ENCODE measurements at regions not wholly inside any gene's neighbourhood (a gene's known extent, or its start where the extent isn't known, plus 50 kb on each side); places are given as distances from the start of the nearest gene placed in this dataset.

DNA sequence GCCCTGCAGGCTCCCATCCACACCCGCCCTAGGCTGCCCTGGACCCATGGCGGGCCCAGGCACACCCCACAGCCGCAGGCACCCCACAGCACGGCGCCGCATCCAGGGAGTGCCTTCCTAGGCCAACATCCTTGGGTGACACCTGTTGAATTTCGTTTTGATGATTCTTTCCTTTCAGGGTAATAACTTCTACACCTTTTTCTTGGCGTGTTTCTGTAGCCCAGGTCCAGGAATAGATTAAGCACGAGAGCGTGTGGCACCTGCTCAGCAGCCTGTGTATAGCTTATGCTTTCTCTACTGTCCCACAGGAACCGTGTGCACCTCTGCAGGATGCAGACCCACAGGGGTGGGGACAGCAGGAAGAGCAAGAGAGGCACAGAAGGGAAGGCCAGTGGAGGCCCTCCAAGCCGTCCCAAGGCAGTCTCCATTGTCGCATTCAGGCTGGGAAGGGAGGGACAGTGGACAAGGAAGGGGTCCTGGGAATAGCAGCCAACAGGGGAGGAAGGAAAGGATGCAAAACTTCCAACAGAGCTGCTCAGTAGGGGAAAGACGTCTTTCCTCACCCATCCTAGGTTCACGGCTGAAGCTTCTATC lies 118.1 kb upstream of the AFDN start:
- Histone ChIP-seq H3K36me3 (replicated peaks in 1 of 2; ENCODE audit: control insufficient read depth in 1 of 2, insufficient read depth in 2 of 2, low read length in 2 of 2) (no peaks in the 10 kb centered on the region), H2AFZ (ENCODE audit: low read length) (no peak overlapping the region), H3K4me2 (ENCODE audit: low read depth, low read length) (no peak overlapping the region), H3K79me2 (ENCODE audit: insufficient read depth, low read length) (no peaks in the 10 kb centered on the region), H3K9me3 (ENCODE audit: low read length) (no peaks in the 10 kb centered on the region), H3K4me1 (ENCODE audit: insufficient read depth, low read length) (peaks cover 57% of the 10 kb centered on the region), H3K27ac (ENCODE audit: extremely low read length, insufficient read depth, low read length) (no peak overlapping the region), H3K27me3 (ENCODE audit: control insufficient read depth in 1 of 2, insufficient read depth in 2 of 2, low read length in 2 of 2) (peaks cover 0 to 2% of the 10 kb centered on the region in 2 experiments; a peak in 1 of 5 replicates), H4K20me1 (ENCODE audit: insufficient read depth, low read length) (no peaks in the 10 kb centered on the region), H3K4me3 (replicated peaks in 1 of 3; ENCODE audit: insufficient read depth in 1 of 3, low read depth in 2 of 3, low read length in 3 of 3) (no peak overlapping the region), H3K9ac (ENCODE audit: insufficient read depth, low read depth, low read length) (no peak overlapping the region)
- ChIA-PET POLR2A (no interaction called here), CTCF (ENCODE audit: low intra/inter-chr PET ratio, low total read pairs) (no interaction called here)
- ATAC-seq (peak; percentile 17; the same call in 1 of the 3 replicates), FAIRE-seq (no peak), DNase-seq (ENCODE audit: low spot score) (no peak)
- in situ Hi-C loops (cut with HindIII; ENCODE audit: extremely low pct_ligation_motif_present, low pct_unique_long_range_greater_than_20kb), result no loop called here
- no TSS peak for BruUV-seq (replicated peaks)
- WGBS (ENCODE audit: low lambda C conversion rate), result 69% methylated on average over 13 of the region's 15 CpGs
- intact Hi-C loops (cut with micrococcal nuclease; ENCODE audit: unreplicated experiment), result no loop called here
- no peak for TF ChIP-seq ETV5 (CRISPR knock-in tag; IDR thresholded peaks at IDR 0.05; ENCODE audit: borderline replicate concordance)
- TF ChIP-seq ATAD3A (CRISPR knock-in tag; IDR thresholded peaks at IDR 0.05), result no peak
- no peak for TF ChIP-seq HNF4A (CRISPR knock-in tag; IDR thresholded peaks at IDR 0.05)
- TF ChIP-seq MED1 (CRISPR knock-in tag; IDR thresholded peaks at IDR 0.05), result no peak

GRCh38 chr6:167709196-167709595 lies 117.5 kb upstream of the AFDN start:
- intact Hi-C loops (cut with micrococcal nuclease; ENCODE audit: unreplicated experiment) (no loop called here), in situ Hi-C loops (cut with HindIII; ENCODE audit: extremely low pct_ligation_motif_present, low pct_unique_long_range_greater_than_20kb) (no loop called here)
- H3K4me3 ChIP-seq (replicated peaks in 1 of 3; ENCODE audit: insufficient read depth in 1 of 3, low read depth in 2 of 3, low read length in 3 of 3), result no peak overlapping the region
- no peak overlapping the region for H3K27ac ChIP-seq (ENCODE audit: extremely low read length, insufficient read depth, low read length)
- CTCF ChIA-PET (ENCODE audit: low intra/inter-chr PET ratio, low total read pairs), result no interaction called here
- H3K4me2 ChIP-seq (ENCODE audit: low read depth, low read length), result no peak overlapping the region
- WGBS (ENCODE audit: low lambda C conversion rate), result 63% methylated on average over 6 of the region's 7 CpGs
- ATAC-seq (no peak), DNase-seq (ENCODE audit: low spot score) (no peak), FAIRE-seq (no peak)
- H3K79me2 ChIP-seq (ENCODE audit: insufficient read depth, low read length), result no peaks in the 10 kb centered on the region
- BruUV-seq (replicated peaks), result no TSS peak
- H4K20me1 ChIP-seq (ENCODE audit: insufficient read depth, low read length), result no peaks in the 10 kb centered on the region
- H3K36me3 ChIP-seq (replicated peaks in 1 of 2; ENCODE audit: control insufficient read depth in 1 of 2, insufficient read depth in 2 of 2, low read length in 2 of 2), result no peaks in the 10 kb centered on the region
- H3K4me1 ChIP-seq (ENCODE audit: insufficient read depth, low read length), result peaks cover 63% of the 10 kb centered on the region
- peaks cover 0 to 2% of the 10 kb centered on the region in 2 experiments; a peak in 1 of 5 replicates for H3K27me3 ChIP-seq (ENCODE audit: control insufficient read depth in 1 of 2, insufficient read depth in 2 of 2, low read length in 2 of 2)
- TF ChIP-seq MAF1 (CRISPR knock-in tag; IDR thresholded peaks at IDR 0.05; ENCODE audit: borderline replicate concordance), result no peak
- no peak overlapping the region for H2AFZ ChIP-seq (ENCODE audit: low read length)
- POLR2A ChIA-PET, result no interaction called here
- no peak overlapping the region for H3K9ac ChIP-seq (ENCODE audit: insufficient read depth, low read depth, low read length)
- no peaks in the 10 kb centered on the region for H3K9me3 ChIP-seq (ENCODE audit: low read length)
